ENCODE measurements at regions not wholly inside any gene's neighbourhood (a gene's known extent, or its start where the extent isn't known, plus 50 kb on each side); places are given as distances from the start of the nearest gene placed in this dataset.

DNA sequence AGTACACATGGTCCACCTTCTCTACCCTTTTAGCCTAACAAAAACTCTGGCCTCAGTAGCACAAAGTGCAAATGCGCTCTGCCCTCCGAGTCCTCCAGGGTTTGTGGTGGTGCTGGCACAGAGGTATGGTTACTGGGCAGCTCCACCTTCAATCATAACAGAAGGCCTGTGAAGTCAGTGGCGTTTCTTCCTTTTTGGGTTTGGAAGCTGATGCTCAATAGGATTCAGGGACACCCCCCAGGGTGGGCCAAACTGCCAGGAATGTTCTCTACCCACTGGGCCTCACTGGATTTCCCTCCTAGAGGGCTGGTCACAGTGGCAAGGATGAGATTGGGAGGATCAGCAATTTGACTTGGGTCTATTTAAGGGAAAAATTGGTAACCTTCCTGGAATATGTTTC lies 286.1 kb upstream of the FOXQ1 start:
- no TSS peak for BruUV-seq (replicated peaks)
- in situ Hi-C loops (cut with MboI), result no loop called here
- Histone ChIP-seq H3K79me2 (ENCODE audit: control insufficient read depth, insufficient read depth, low read length) (no peaks in the 10 kb centered on the region), H3K36me3 (ENCODE audit: control insufficient read depth in 2 of 2, insufficient read depth in 2 of 2, low read length in 1 of 2) (no peaks in the 10 kb centered on the region), H3K27ac (ENCODE audit: control insufficient read depth, insufficient read depth) (no peak overlapping the region), H3K4me1 (ENCODE audit: control insufficient read depth, insufficient read depth, low read length) (no peaks in the 10 kb centered on the region), H3K9ac (ENCODE audit: control insufficient read depth, insufficient read depth, low read length) (no peak overlapping the region), H3K4me2 (ENCODE audit: control insufficient read depth, insufficient read depth) (no peak overlapping the region), H3K27me3 (replicated peaks in 1 of 2; ENCODE audit: control insufficient read depth in 2 of 2, insufficient read depth in 2 of 2, low read length in 1 of 2) (no peaks in the 10 kb centered on the region; a peak in 2 of 4 replicates), H2AFZ (ENCODE audit: control insufficient read depth, low read depth, low read length) (no peak overlapping the region), H3K4me3 (no peak overlapping the region), H3K9me3 (replicated peaks; ENCODE audit: control insufficient read depth, insufficient read depth, low read length) (no peaks in the 10 kb centered on the region; the same call in 2 of the 3 replicates), H4K20me1 (ENCODE audit: control insufficient read depth, insufficient read depth) (no peaks in the 10 kb centered on the region)
- intact Hi-C loops (cut with micrococcal nuclease; ENCODE audit: unreplicated experiment), result no loop called here
- POLR2A ChIA-PET, result no interaction called here
- CTCF ChIA-PET, result no interaction called here
- RAD21 ChIA-PET (ENCODE audit: unreplicated experiment), result no interaction called here
- DNase-seq (ENCODE audit: low read depth, low spot score) (no peak), FAIRE-seq (no peak), ATAC-seq (no peak)
- SMC1A ChIA-PET (ENCODE audit: uncharacterized antibody, unreplicated experiment), result no interaction called here
- no peak for TF ChIP-seq ZNF207 (IDR thresholded peaks at IDR 0.05; ENCODE audit: borderline replicate concordance)
- no peak for TF ChIP-seq KLF5 (IDR thresholded peaks at IDR 0.05; ENCODE audit: partially characterized antibody)
- TF ChIP-seq RBBP5 (conservative IDR thresholded peaks at IDR 0.05), result no peak
- no peak for TF ChIP-seq ATF7 (IDR thresholded peaks at IDR 0.05; ENCODE audit: low read depth)
- no peak for TF ChIP-seq HDAC6 (IDR thresholded peaks at IDR 0.05; ENCODE audit: unreplicated experiment)
- TF ChIP-seq PML (IDR thresholded peaks at IDR 0.05; ENCODE audit: low read length), result no peak
- TF ChIP-seq CTCF (IDR thresholded peaks at IDR 0.05 in 2 of 3, conservative IDR thresholded peaks at IDR 0.05 in 1 of 3; ENCODE audit: control insufficient read depth in 2 of 3, extremely low read depth in 1 of 3, insufficient read depth in 1 of 3, low read depth in 3 of 3, low read length in 3 of 3), result no peak
- no peak for TF ChIP-seq BHLHE40 (IDR thresholded peaks at IDR 0.05; ENCODE audit: borderline replicate concordance in 1 of 2, low read depth in 2 of 2, low read length in 1 of 2)
- no peak for TF ChIP-seq SMAD5 (IDR thresholded peaks at IDR 0.05; ENCODE audit: low read depth)
- TF ChIP-seq FOXK2 (IDR thresholded peaks at IDR 0.05), result no peak
- no peak for TF ChIP-seq MTA2 (IDR thresholded peaks at IDR 0.05; ENCODE audit: low read depth)
- TF ChIP-seq LARP7 (IDR thresholded peaks at IDR 0.05), result no peak
- no peak for TF ChIP-seq YY1 (IDR thresholded peaks at IDR 0.05; ENCODE audit: low read depth, low read length)
- TF ChIP-seq RELA (IDR thresholded peaks at IDR 0.05; ENCODE audit: borderline replicate concordance, partially characterized antibody), result no peak
- TF ChIP-seq TARDBP (IDR thresholded peaks at IDR 0.05; ENCODE audit: borderline replicate concordance), result no peak
- TF ChIP-seq GATAD2B (conservative IDR thresholded peaks at IDR 0.05; ENCODE audit: low read depth), result no peak
- WGBS (ENCODE audit: insufficient coverage, insufficient replicate concordance, low lambda C conversion rate, missing lambda C conversion rate), result 39% methylated on average over 3 of the region's 3 CpGs

Data from GM12878 (cell line).